Lower leg skin (tissue), 4 donors: ENCODE measurements at regions not wholly inside any gene's neighbourhood (a gene's known extent, or its start where the extent isn't known, plus 50 kb on each side); places are given as distances from the start of the nearest gene placed in this dataset.

Experiments used
- DNase-seq, 2 donors: peaks; one replicate each; pipeline ENCODE4 v3.0.0-alpha.2; 2019; ENCODE audit warnings: low spot score in 2 of 2
- H3K4me3 ChIP-seq: fragments of 200-600 bp; sonication (generic); 2 replicates; pipeline ENCODE4 v1.5.1; 2017; ENCODE audit warnings: mild to moderate bottlenecking, low read depth; ENCODE audit not compliant: poor library complexity, severe bottlenecking
- POLR2A ChIP-seq, 2 donors: fragments of 450-650 bp; IDR thresholded peaks; one replicate each; pipeline ENCODE4 v1.6.1; 2016 to 2017; ENCODE audit warnings: antibody characterized with exemption in 2 of 2, mild to moderate bottlenecking in 1 of 2, moderate library complexity in 1 of 2
- WGBS, 2 donors: methylation state at CpG; one replicate each; pipeline ENCODE4 v1.1.5; 2018; 5-methylcytosine and 5-hydroxymethylcytosine counted together
- intact Hi-C: fragments of 100-400 bp; cut with DNase I; formaldehyde crosslinking; loops from one replicate; pipeline ENCODE4 v1.15.0; 2023; ENCODE audit warnings: low total_unique reads
- TF ChIP-seq, protein P1 (sequence below), 3 donors: fragments of 450-650 bp; IDR thresholded peaks; one replicate each; pipeline ENCODE4 v1.5.1; 2016; ENCODE audit warnings: antibody characterized with exemption in 3 of 3, mild to moderate bottlenecking in 3 of 3, moderate library complexity in 2 of 3

DNA sequence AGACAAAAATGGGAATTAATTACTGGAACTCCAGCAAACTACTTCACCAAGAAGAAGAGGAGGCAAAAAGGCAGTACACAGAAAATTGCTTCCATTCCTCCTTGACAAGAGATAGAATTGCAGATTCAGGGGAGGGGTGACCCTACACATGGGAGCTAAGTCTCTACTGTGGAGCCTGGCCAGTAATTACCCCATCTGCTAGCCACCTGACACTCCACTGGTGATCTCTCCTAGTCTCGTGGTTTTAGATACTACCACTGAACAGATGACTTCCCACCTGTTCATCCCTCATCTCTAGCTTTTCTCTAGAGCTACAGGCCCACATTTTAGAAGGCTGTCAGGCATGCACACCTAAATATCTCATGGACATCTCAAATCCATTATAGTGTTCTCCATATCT, 224.3 kb upstream of the NR2F2 start:
- no peak for DNase-seq
- 73 to 80% methylated on average over 1 of the region's 1 CpG for WGBS, 2 donors
- TF ChIP-seq, protein P1, sequence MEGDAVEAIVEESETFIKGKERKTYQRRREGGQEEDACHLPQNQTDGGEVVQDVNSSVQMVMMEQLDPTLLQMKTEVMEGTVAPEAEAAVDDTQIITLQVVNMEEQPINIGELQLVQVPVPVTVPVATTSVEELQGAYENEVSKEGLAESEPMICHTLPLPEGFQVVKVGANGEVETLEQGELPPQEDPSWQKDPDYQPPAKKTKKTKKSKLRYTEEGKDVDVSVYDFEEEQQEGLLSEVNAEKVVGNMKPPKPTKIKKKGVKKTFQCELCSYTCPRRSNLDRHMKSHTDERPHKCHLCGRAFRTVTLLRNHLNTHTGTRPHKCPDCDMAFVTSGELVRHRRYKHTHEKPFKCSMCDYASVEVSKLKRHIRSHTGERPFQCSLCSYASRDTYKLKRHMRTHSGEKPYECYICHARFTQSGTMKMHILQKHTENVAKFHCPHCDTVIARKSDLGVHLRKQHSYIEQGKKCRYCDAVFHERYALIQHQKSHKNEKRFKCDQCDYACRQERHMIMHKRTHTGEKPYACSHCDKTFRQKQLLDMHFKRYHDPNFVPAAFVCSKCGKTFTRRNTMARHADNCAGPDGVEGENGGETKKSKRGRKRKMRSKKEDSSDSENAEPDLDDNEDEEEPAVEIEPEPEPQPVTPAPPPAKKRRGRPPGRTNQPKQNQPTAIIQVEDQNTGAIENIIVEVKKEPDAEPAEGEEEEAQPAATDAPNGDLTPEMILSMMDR (IDR thresholded peaks at IDR 0.05), result no peak
- no peak for TF ChIP-seq POLR2A (IDR thresholded peaks at IDR 0.05)
- intact Hi-C loops, result no loop called here
- no peak overlapping the region for H3K4me3 ChIP-seq

DNA sequence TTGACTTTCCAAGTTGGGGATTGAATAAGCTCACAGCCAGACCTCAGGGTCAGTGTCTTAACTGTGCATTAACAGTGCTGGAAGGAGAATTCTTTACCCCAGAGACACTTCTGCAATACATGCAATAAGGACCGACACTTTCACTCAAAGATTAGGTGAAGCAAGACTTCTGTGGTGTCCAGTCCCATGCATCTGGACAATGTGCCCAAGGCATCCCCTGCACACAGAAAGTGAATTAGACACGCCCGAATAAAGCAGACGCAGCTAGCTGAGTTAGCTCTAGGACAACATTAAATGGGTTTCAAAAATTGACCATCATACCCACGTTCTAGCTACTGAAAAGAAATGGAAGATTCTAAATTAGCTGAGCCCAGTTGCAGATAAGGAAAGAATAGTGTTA, 223.9 kb upstream of the NR2F2 start:
- no peak for DNase-seq
- intact Hi-C loops, result no loop called here
- 92% methylated on average over 5 of the region's 5 CpGs for WGBS, 2 donors
- H3K4me3 ChIP-seq, result no peak overlapping the region
- TF ChIP-seq, protein P1 (IDR thresholded peaks at IDR 0.05), result no peak
- TF ChIP-seq POLR2A (IDR thresholded peaks at IDR 0.05), result no peak

DNA sequence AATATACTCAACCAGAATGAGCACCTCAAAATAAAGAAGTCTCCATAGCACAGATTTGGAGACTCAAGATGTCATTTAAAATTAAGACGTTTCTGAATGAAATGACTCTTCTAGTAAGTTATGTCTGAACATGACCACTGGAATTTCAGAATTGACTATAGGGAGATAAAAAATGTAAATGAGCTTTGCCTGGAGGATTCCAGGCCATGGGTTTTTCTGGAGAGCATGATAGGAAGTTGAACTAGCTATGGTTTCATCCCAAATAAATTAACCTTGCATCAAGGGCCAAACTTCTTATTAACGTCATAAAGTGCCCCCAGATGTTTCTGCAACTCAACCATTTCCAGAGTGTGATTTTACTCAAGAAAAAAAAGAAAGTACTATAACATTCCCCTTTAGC, 222.6 kb upstream of the NR2F2 start:
- TF ChIP-seq, protein P1 (IDR thresholded peaks at IDR 0.05), result no peak
- TF ChIP-seq POLR2A (IDR thresholded peaks at IDR 0.05), result no peak
- WGBS, 2 donors, result 26 to 32% methylated on average over 2 of the region's 2 CpGs
- no peak overlapping the region for H3K4me3 ChIP-seq
- no peak for DNase-seq
- intact Hi-C loops, result no loop called here

- TF ChIP-seq, protein P1 (IDR thresholded peaks at IDR 0.05), result no peak
- TF ChIP-seq POLR2A (IDR thresholded peaks at IDR 0.05), result no peak
- DNase-seq, result no peak
- no peak overlapping the region for H3K4me3 ChIP-seq
- intact Hi-C loops, result no loop called here
- WGBS, 2 donors, result 90 to 97% methylated on average over 5 of the region's 5 CpGs
Measured at GRCh38 chr15:96108405-96108804, 222.1 kb upstream of the NR2F2 start.

GRCh38 chr15:96109820-96110219, 220.7 kb upstream of the NR2F2 start:
- WGBS, 2 donors, result 93 to 96% methylated on average over 5 of the region's 5 CpGs
- no peak overlapping the region for H3K4me3 ChIP-seq
- no peak for TF ChIP-seq POLR2A (IDR thresholded peaks at IDR 0.05)
- TF ChIP-seq, protein P1 (IDR thresholded peaks at IDR 0.05), result no peak
- intact Hi-C loops, result no loop called here
- DNase-seq, result no peak

GRCh38 chr15:96112018-96112417, 218.5 kb upstream of the NR2F2 start:
- H3K4me3 ChIP-seq, result no peak overlapping the region
- intact Hi-C loops, result no loop called here
- TF ChIP-seq, protein P1 (IDR thresholded peaks at IDR 0.05), result no peak
- no peak for TF ChIP-seq POLR2A (IDR thresholded peaks at IDR 0.05)
- WGBS, 2 donors, result 89 to 94% methylated on average over 2 of the region's 2 CpGs
- no peak for DNase-seq
